T-helper 1 cell treated with Interleukin-12 subunit alpha and Interleukin-12 subunit beta and Interleukin-4 antibody, amounts not matched to agents 30 ng/mL and 1 ng/mL, for 36 hours (primary cell): ENCODE measurements at regions not wholly inside any gene's neighbourhood (a gene's known extent, or its start where the extent isn't known, plus 50 kb on each side); places are given as distances from the start of the nearest gene placed in this dataset.
"Not testable (repeated sequence)": the region's sequence is repeated elsewhere in the genome, so short reads cannot be mapped to it uniquely, and the experiment has no call there.

Experiments used
- intact Hi-C: fragments of 100-400 bp; cut with micrococcal nuclease; formaldehyde crosslinking; loops from one replicate; pipeline ENCODE4 v1.15.1; 2024

DNA sequence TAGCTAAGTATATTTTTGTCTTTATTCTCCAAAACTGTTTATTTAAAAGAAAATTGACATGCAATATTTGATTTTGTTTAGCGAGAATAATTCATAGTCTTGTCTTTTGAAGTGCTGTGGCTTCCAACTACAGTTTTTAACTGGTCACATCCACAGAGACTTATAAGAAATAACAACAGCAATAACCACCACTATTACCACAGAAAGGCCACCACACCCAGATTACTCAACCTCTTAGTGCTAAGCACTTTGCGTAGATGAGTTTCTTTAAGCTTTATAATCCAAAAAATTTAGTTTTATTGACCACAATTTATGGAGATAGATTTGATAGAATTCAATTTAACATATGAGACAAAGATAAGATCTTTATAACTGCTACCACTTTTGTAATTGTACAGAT lies 468.4 kb upstream of the UBE2E2 start:
- intact Hi-C loops: no loop called here

DNA sequence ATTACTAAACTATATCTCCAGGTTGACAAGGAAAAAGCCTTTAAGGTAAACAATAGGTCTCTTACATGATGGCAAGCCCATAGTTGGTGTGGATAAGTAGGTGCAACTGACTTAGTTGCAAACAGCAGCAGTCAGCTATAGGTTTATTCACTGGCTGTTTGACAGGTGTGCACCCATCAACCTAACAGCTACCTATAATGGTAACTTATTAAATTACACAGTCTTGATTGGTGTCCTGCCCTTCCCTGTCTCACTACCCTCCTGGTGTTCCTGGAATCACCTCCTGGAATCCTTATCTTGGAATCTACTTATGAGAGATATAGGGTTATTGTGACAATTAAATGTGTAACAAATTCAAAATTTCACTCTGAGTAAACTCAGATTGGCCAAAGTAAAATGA lies 467.8 kb upstream of the UBE2E2 start:
- intact Hi-C loops: no loop called here

- intact Hi-C loops: not testable (repeated sequence)
These were observed 459.7 kb upstream of the UBE2E2 start for GRCh38 chr3:22743386-22743785.

DNA sequence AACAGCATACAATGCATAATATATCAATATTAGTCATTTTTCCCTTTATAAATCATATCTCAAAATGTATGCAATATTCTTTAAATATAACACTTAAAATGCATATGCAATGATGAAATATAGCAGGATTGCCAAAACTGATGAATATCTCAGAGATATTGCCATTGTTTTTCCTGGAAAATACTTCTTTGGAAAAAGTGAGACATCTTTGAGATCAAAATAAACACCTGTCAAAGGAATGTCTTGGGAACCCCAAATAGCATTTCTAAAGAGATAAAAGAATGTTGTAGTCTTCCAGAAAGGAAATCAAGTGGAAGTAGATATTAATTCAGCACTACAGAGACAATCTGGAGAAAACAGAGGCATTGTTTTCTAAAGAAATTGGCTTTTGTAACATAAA lies 457.8 kb upstream of the UBE2E2 start:
- intact Hi-C loops: no loop called here

DNA sequence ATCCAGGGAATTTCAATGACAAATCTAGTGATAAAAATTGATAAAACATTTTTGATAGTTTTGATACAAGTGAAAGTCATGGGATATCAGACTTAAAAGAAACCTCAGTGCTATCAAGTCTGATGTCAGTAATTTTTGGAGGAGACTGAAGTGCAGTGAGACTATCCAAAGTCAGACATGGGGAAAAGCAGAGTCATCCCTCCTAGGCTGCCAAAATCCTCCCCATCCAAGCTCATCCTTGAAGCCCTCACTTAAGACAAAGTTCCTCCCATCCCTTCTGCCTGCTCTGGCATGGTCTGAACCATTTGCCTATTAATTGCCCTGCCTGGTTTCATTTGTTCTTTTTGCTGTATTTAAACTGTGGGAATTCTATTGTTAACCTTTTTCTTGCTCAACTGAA lies 456.9 kb upstream of the UBE2E2 start:
- intact Hi-C loops: no loop called here

GRCh38 chr3:22748453-22749045 lies 454.6 kb upstream of the UBE2E2 start:
- intact Hi-C loops: no loop called here

- intact Hi-C loops: no loop called here
These were observed 443.4 kb upstream of the UBE2E2 start for GRCh38 chr3:22759636-22760310.

- intact Hi-C loops: no loop called here
These were observed 437.4 kb upstream of the UBE2E2 start for GRCh38 chr3:22765679-22766078.

GRCh38 chr3:22777834-22778233 lies 425.3 kb upstream of the UBE2E2 start:
- intact Hi-C loops: no loop called here

DNA sequence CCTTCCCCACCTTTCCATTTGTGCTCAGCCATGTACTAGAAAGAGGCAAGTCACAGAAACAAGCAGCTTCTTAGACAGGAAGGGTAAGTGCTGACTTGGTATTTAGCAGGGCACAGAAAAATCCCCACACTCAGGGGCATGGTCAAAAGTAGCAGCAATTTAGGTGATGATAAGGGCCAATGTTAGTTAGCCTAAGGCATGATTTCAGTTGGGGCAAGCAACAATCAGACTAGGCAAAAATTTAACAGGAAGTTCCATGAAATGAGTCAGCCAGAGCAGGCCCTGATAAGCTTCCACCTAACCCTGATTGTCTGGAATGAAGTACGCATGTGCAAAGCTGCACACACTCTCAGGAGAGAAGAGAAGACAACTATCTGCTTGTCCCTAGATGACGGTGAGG lies 423.4 kb upstream of the UBE2E2 start:
- intact Hi-C loops: no loop called here

- intact Hi-C loops: no loop called here
These were observed 410.6 kb upstream of the UBE2E2 start for GRCh38 chr3:22792533-22792932.

DNA sequence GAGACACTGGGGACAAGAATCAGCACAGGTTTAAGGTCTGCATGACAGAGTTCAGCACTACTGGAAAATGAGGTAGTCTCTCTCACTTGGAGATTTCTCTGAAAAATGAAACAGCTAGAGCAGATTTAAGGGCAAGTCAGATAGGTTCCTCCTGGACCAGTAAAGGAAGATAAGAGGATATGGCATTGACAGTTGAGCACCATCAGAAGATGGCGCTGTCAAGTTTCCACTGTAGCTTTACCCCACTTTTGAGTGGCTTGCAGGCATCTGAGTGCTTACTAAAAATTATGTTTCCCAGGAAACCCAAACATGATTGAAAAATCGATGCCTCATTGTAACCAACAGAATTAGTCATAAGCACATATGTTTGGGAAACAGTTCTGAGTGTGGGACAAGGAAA lies 407.2 kb upstream of the UBE2E2 start:
- intact Hi-C loops: no loop called here

- intact Hi-C loops: no loop called here
These were observed 404.7 kb upstream of the UBE2E2 start for GRCh38 chr3:22798461-22798860.

GRCh38 chr3:22819209-22819608 lies 383.9 kb upstream of the UBE2E2 start:
- intact Hi-C loops: no loop called here

- intact Hi-C loops: no loop called here
These were observed 368.1 kb upstream of the UBE2E2 start for GRCh38 chr3:22835041-22835440.

- intact Hi-C loops: no loop called here
These were observed 367.0 kb upstream of the UBE2E2 start for GRCh38 chr3:22836131-22836530.

DNA sequence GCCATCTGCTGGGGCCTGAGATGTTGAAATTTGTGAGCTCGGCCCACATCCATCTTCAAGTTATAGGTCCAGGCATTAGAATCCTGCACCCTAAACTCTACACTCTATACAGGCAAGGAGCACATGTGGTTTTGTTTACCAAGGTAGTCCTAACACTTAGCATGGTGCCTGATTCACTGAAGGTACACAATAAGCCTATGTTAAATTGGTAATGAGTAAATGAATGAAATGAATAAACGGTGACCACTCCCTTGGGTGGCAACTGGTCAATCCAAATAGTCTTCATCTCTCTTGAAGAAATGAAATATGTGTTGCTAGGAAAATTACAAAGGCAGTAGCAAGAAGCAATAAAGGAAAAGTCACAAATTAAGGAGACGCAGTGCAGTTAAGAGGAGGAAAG lies 359.3 kb upstream of the UBE2E2 start:
- intact Hi-C loops: no loop called here

DNA sequence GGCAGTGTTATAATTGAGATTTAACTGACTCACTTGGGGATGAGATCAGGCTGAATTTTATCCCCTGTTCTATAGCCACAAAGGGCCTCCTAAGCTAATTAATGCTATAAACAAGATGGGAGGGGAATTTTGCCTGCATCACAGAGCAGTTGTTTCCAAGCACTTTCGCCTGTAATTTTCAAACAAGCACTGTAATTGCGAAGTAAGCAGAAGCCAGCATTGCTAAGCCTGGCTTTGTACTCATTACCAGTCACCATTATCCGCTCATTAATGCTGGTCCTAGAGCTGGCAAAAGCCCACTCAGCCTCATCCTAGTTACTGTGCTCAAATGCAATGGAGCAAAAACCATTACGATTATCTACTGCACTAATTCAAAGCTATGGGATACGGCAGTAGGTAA lies 356.6 kb upstream of the UBE2E2 start:
- intact Hi-C loops: no loop called here

DNA sequence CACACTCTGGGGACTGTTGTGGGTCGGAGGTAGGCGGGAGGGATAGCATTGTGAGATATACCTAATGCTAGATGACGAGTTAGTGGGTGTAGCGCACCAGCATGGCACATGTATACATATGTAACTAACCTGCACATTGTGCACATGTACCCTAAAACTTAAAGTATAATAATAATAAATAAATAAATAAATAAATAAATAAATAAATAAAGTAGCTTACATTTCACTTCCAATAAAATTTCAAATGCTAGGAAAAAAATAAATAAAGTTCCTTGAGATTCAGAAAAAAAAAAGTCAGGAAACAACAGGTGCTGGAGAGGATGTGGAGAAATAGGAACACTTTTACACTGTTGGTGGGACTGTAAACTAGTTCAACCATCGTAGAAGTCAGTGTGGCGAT lies 353.5 kb upstream of the UBE2E2 start:
- intact Hi-C loops: not testable (repeated sequence)

- intact Hi-C loops: no loop called here
These were observed 346.3 kb upstream of the UBE2E2 start for GRCh38 chr3:22856811-22857210.

DNA sequence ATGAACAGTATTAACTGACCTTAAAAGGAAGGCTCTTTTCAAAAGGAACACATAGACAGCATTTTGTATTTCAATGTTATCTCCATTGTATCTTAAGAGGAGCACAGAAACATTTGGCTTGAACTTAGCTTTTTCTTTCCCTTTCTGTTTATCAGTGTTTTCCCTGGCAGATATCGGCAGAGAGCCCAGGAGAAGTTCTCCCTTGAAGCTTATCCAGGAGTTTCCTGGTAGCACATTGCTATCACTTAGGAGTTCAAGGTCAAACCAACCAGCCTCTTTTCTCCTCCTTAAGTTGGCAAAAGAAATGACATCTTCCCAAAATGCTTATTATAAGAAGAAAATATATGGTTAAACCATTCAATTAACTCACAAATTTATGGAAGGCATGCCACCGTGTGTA lies 344.6 kb upstream of the UBE2E2 start:
- intact Hi-C loops: no loop called here

DNA sequence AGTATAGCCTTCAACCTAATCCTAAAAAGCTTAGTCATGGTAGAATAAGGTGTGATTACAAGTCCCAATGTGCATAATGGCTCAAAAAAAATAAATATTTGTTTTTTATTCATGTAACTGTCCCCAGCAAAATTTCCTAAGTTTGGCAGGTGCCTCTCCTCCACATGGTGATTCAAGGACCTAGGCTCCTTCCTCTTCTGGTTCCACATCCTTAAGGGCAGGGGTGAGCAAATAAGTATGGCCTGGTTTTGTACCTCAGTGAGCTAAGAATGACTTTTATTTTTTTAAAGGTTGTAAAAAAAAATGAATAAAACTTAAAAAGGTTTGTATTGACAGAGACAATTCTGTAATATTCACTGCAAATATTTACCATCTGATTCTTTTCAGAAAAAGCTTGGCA lies 343.5 kb upstream of the UBE2E2 start:
- intact Hi-C loops: no loop called here

- intact Hi-C loops: no loop called here
These were observed 341.7 kb upstream of the UBE2E2 start for GRCh38 chr3:22861426-22861825.

- intact Hi-C loops: no loop called here
These were observed 341.0 kb upstream of the UBE2E2 start for GRCh38 chr3:22862111-22862510.
